ENCODE measurements at regions not wholly inside any gene's neighbourhood (a gene's known extent, or its start where the extent isn't known, plus 50 kb on each side); places are given as distances from the start of the nearest gene placed in this dataset.

DNA sequence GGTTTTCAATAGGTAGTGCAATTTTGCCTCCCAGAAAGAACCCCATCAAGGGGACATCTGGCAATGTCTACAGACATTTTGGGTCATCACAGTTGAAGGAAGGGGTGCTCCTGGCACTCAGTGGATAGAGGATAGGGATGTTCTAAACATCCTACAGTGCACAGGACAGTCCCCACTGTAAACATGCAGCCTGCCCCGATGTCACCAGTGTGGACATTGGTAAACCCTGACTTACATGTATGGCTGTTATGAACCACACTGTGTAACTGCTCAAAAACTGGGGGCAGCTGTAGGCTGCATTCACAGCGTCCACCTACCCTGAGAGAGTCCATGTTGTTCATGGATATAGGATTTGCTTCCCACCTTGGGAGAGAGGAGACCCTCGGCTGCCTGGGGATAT, 79.3 kb upstream of the FOXQ1 start:
- no peak for DNase-seq (ENCODE audit: low spot score)
- TF ChIP-seq, protein P1, sequence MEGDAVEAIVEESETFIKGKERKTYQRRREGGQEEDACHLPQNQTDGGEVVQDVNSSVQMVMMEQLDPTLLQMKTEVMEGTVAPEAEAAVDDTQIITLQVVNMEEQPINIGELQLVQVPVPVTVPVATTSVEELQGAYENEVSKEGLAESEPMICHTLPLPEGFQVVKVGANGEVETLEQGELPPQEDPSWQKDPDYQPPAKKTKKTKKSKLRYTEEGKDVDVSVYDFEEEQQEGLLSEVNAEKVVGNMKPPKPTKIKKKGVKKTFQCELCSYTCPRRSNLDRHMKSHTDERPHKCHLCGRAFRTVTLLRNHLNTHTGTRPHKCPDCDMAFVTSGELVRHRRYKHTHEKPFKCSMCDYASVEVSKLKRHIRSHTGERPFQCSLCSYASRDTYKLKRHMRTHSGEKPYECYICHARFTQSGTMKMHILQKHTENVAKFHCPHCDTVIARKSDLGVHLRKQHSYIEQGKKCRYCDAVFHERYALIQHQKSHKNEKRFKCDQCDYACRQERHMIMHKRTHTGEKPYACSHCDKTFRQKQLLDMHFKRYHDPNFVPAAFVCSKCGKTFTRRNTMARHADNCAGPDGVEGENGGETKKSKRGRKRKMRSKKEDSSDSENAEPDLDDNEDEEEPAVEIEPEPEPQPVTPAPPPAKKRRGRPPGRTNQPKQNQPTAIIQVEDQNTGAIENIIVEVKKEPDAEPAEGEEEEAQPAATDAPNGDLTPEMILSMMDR (IDR thresholded peaks at IDR 0.05; ENCODE audit: extremely low read depth, insufficient read depth, missing control alignments): no peak
- in situ Hi-C loops (cut with MboI; ENCODE audit: low pct_unique_long_range_greater_than_20kb, low sequenced_read_pairs, unreplicated experiment): no loop called here

DNA sequence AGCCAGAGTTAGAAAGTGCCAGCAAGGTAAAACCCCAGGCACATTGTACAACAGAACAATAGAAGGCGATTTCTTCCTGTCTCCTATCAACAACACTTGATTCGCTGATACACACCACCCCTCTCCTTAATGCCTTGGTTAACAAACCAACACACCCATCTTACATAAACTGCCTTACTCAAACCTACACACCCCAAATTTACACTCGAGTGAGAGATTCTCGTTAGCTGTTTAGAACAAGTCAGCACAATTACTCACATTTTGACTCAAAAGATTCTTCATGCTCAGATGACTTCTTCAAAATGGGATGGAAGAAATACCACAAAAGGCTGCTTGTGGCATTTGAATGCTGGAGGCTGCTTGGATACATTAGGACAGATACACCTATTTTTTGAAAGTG, 80.0 kb upstream of the FOXQ1 start:
- TF ChIP-seq, protein P1 (IDR thresholded peaks at IDR 0.05; ENCODE audit: extremely low read depth, insufficient read depth, missing control alignments): no peak
- in situ Hi-C loops (cut with MboI; ENCODE audit: low pct_unique_long_range_greater_than_20kb, low sequenced_read_pairs, unreplicated experiment): no loop called here
- no peak for DNase-seq (ENCODE audit: low spot score)

DNA sequence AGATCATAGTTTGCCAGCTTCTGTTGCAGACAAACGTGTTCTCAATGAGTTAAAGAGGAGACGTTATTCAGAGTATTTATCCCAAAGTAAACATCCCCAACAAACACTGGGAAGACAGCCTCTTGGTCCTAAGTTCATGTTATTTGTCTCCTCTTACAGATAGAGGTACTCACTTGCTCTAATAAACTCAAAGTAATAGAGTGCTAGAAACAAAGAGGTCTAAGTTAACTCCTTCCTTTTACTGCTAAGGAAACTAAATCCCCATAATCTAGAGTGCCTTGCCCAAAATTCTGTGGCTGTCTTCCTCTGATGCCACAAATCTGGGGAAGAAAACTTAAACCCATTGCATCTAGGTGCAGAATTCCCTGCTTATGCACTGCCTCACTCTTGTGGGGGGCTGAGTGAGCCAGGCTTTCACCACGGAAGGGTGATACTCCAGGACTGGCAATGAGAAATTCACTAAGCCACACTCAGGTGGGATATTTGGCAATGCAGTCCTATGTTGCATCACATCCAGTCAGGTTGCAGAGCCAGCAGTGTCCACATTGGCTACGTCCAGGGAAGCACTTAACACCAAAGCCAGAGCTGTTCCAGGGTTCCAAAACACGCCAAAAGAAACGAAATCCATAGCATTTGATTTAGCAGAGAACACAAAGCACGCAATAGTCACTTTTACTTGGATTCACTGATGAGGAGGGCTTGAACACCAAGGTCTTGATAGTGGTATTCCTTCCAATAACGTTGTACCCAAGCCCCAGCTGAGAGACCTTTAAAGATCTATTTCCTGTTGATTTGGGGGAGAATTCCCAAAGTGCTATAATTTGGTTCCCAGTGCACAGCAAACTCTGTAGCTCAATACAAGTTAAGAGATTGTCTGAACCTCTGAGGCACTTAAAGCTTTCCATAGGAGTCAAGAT, 81.0 kb upstream of the FOXQ1 start:
- in situ Hi-C loops (cut with MboI; ENCODE audit: low pct_unique_long_range_greater_than_20kb, low sequenced_read_pairs, unreplicated experiment): no loop called here
- no peak for DNase-seq (ENCODE audit: low spot score)
- TF ChIP-seq, protein P1 (IDR thresholded peaks at IDR 0.05; ENCODE audit: extremely low read depth, insufficient read depth, missing control alignments): no peak

DNA sequence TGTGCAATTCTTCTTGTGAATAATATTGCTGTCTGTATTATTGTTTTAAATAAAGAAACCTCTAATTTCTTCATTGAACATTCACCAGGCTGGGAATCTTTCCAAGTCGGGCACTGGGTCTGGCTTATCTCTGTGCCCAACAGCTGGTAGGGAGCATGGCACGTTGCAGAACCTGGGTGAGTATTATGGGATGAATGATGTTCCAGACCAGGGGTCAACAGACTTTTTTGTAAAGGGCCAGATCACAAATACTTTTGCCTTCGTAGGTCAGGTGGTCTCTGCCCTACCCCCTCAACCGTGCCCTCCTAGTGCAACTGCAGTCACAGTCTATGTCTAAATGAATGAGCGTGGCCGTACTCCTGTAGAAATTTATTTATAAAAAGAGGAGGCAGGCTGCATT, 81.6 kb upstream of the FOXQ1 start:
- in situ Hi-C loops (cut with MboI; ENCODE audit: low pct_unique_long_range_greater_than_20kb, low sequenced_read_pairs, unreplicated experiment): no loop called here

DNA sequence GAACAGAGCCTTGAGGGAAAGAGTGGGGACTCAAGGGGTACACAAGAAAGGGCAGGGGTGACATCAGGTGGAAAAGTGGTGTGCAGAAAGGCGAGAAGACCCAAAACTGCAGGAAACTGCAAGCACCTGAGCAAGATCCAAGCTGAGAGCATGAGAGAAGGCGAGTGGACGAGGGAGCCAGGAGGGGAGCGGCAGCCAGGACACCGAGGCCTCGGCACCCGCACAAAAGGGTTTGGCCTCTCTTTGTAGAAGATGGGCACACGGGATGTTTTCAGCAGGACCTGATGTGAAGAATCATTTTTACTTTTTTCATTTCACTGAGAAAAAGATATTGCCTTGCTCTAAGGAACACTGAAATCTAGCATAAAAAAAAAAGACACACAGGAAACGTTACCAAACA, 82.1 kb upstream of the FOXQ1 start:
- in situ Hi-C loops (cut with MboI; ENCODE audit: low pct_unique_long_range_greater_than_20kb, low sequenced_read_pairs, unreplicated experiment): no loop called here
- no peak for DNase-seq (ENCODE audit: low spot score)
- TF ChIP-seq, protein P1 (IDR thresholded peaks at IDR 0.05; ENCODE audit: extremely low read depth, insufficient read depth, missing control alignments): no peak

More for the DNA sequence above, 81.6 kb upstream of the FOXQ1 start:
- TF ChIP-seq, protein P1 (IDR thresholded peaks at IDR 0.05; ENCODE audit: extremely low read depth, insufficient read depth, missing control alignments): no peak
- DNase-seq (ENCODE audit: low spot score): no peak

DNA sequence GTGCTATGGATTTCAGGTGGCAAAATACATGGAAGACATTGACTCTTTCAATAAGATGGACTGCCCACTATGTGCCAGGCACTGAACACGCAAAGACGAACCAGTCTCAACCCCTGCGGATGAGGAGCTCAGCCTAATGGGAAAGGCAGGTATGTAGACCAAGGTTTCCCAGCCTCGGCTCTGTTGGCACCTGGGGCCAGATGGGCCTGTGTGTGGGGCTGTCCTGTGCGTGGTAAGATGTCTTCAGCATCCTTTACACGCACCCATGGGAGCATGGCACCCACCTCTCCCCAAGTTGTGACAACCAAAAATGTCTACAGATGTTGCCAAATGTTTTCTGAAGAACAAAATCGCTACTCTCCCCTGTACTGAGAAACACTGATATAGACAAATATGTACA, 82.6 kb upstream of the FOXQ1 start:
- TF ChIP-seq, protein P1 (IDR thresholded peaks at IDR 0.05; ENCODE audit: extremely low read depth, insufficient read depth, missing control alignments): no peak
- DNase-seq (ENCODE audit: low spot score): no peak
- in situ Hi-C loops (cut with MboI; ENCODE audit: low pct_unique_long_range_greater_than_20kb, low sequenced_read_pairs, unreplicated experiment): no loop called here
